Esophagus muscularis mucosa (tissue), 4 donors: ENCODE measurements at regions not wholly inside any gene's neighbourhood (a gene's known extent, or its start where the extent isn't known, plus 50 kb on each side); places are given as distances from the start of the nearest gene placed in this dataset.

Source experiments
- EP300 ChIP-seq: sonication (generic); formaldehyde crosslinking; IDR thresholded peaks from one replicate; pipeline ENCODE4 v1.6.1; 2017; ENCODE audit warnings: antibody characterized with exemption
- POLR2A ChIP-seq: fragments of 450-650 bp; IDR thresholded peaks from one replicate; pipeline ENCODE4 v1.6.1; 2017; ENCODE audit warnings: antibody characterized with exemption, moderate library complexity, mild to moderate bottlenecking, low read depth
- POLR2AphosphoS5 ChIP-seq, 2 donors: sonication (generic); formaldehyde crosslinking; IDR thresholded peaks; one replicate each; pipeline ENCODE4 v1.6.1; 2017; ENCODE audit warnings: antibody characterized with exemption in 2 of 2
- TF ChIP-seq, protein P1 (sequence below), 3 experiments: fragments of 200-600 bp in 2 of 3; fragments of 450-650 bp in 1 of 3; sonication (generic) in 2 of 3; IDR thresholded peaks; one replicate each; pipeline ENCODE4 v1.5.1; 2017 to 2019; ENCODE audit warnings: antibody characterized with exemption in 3 of 3, mild to moderate bottlenecking in 2 of 3, moderate library complexity in 1 of 3

DNA sequence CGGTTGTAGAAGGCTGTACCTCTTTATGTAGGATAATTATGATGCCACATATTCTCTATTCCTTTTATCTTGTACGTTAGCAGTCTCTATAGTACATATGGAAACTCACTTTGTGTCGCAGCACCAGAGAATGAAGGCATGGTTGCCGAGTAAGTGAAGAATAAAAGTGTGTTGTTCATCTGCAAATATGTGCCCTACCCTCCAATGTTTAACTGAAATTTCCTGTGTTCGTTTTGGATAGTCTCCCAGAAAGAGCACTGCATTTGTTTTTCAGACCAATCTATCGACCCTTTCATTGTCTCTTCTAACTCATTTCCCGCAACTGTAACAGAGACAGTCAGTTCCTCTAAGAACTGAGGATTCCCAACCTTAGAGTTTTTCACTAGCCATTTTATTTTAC lies 592.8 kb downstream of the TUSC7 start:
- TF ChIP-seq POLR2A, result no peak
- TF ChIP-seq, protein P1, sequence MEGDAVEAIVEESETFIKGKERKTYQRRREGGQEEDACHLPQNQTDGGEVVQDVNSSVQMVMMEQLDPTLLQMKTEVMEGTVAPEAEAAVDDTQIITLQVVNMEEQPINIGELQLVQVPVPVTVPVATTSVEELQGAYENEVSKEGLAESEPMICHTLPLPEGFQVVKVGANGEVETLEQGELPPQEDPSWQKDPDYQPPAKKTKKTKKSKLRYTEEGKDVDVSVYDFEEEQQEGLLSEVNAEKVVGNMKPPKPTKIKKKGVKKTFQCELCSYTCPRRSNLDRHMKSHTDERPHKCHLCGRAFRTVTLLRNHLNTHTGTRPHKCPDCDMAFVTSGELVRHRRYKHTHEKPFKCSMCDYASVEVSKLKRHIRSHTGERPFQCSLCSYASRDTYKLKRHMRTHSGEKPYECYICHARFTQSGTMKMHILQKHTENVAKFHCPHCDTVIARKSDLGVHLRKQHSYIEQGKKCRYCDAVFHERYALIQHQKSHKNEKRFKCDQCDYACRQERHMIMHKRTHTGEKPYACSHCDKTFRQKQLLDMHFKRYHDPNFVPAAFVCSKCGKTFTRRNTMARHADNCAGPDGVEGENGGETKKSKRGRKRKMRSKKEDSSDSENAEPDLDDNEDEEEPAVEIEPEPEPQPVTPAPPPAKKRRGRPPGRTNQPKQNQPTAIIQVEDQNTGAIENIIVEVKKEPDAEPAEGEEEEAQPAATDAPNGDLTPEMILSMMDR (IDR thresholded peaks at IDR 0.05), result no peak
- TF ChIP-seq POLR2AphosphoS5 (IDR thresholded peaks at IDR 0.05), result no peak
- TF ChIP-seq EP300, result no peak
